IMR-90 (cell line): ENCODE measurements at regions not wholly inside any gene's neighbourhood (a gene's known extent, or its start where the extent isn't known, plus 50 kb on each side); places are given as distances from the start of the nearest gene placed in this dataset.

Experiments used
- CTCF ChIP-seq: conservative IDR thresholded peaks from 2 replicates; pipeline ENCODE4 v1.5.1; 2012; ENCODE audit warnings: mild to moderate bottlenecking, low read depth, low read length, improper control_type of control experiment
- TF ChIP-seq, protein P1 (sequence below): fragments of 150-350 bp; IDR thresholded peaks from 2 replicates; pipeline ENCODE4 v1.6.1; 2016; ENCODE audit warnings: low read depth, mild to moderate bottlenecking, low read length, moderate library complexity, borderline replicate concordance

GRCh38 chr11:110891411-110891810, 179.2 kb upstream of the ARHGAP20 start:
- no peak for TF ChIP-seq CTCF
- TF ChIP-seq, protein P1, sequence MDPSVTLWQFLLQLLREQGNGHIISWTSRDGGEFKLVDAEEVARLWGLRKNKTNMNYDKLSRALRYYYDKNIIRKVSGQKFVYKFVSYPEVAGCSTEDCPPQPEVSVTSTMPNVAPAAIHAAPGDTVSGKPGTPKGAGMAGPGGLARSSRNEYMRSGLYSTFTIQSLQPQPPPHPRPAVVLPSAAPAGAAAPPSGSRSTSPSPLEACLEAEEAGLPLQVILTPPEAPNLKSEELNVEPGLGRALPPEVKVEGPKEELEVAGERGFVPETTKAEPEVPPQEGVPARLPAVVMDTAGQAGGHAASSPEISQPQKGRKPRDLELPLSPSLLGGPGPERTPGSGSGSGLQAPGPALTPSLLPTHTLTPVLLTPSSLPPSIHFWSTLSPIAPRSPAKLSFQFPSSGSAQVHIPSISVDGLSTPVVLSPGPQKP = no peak
